WERI-Rb-1 (cell line): ENCODE measurements at regions not wholly inside any gene's neighbourhood (a gene's known extent, or its start where the extent isn't known, plus 50 kb on each side); places are given as distances from the start of the nearest gene placed in this dataset.
"Not testable (repeated sequence)": the region's sequence is repeated elsewhere in the genome, so short reads cannot be mapped to it uniquely, and the experiment has no call there.

Source experiments
- DNase-seq: peaks from one replicate; pipeline ENCODE4 v3.0.0-alpha.2; 2020
- H3K27ac ChIP-seq: fragments of 250-450 bp; sonication (Bioruptor Pico); 2 replicates; pipeline ENCODE4 v1.5.1; 2020; ENCODE audit warnings: mild to moderate bottlenecking, moderate library complexity
- H3K27me3 ChIP-seq: fragments of 250-450 bp; sonication (Bioruptor Pico); 2 replicates; pipeline ENCODE4 v1.5.1; 2021; ENCODE audit warnings: mild to moderate bottlenecking, low read depth, moderate library complexity; ENCODE audit not compliant: insufficient read depth, severe bottlenecking
- H3K36me3 ChIP-seq: fragments of 250-450 bp; sonication (Bioruptor Pico); 2 replicates; pipeline ENCODE4 v1.5.1; 2020; ENCODE audit warnings: mild to moderate bottlenecking, moderate library complexity
- H3K4me3 ChIP-seq: 2 replicates; pipeline ENCODE4 v1.5.1; 2011; ENCODE audit warnings: low read depth, mild to moderate bottlenecking, control low read depth, low read length
- H3K9me3 ChIP-seq: fragments of 250-450 bp; sonication (Bioruptor Pico); 2 replicates; pipeline ENCODE4 v1.5.1; 2021; ENCODE audit warnings: mild to moderate bottlenecking, moderate library complexity; ENCODE audit not compliant: severe bottlenecking
- CTCF ChIP-seq: IDR thresholded peaks from 2 replicates; pipeline ENCODE4 v1.5.1; 2011; ENCODE audit warnings: low read depth, mild to moderate bottlenecking, control low read depth, inconsistent platforms, low read length

- DNase-seq = no peak
- Histone ChIP-seq H3K4me3 (no peak overlapping the region), H3K36me3 (no peaks in the 10 kb centered on the region), H3K27me3 (no peaks in the 10 kb centered on the region), H3K27ac (no peak overlapping the region), H3K9me3 (no peaks in the 10 kb centered on the region)
- no peak for TF ChIP-seq CTCF
These were observed 74.0 kb upstream of the CLDN5 start for GRCh38 chr22:19598054-19598855.

- no peak overlapping the region for H3K27ac ChIP-seq
- TF ChIP-seq CTCF = no peak
- H3K9me3 ChIP-seq = no peaks in the 10 kb centered on the region
- no peaks in the 10 kb centered on the region for H3K27me3 ChIP-seq
- H3K4me3 ChIP-seq = no peak overlapping the region
- H3K36me3 ChIP-seq = no peaks in the 10 kb centered on the region
- no peak for DNase-seq
These were observed 74.8 kb upstream of the CLDN5 start for GRCh38 chr22:19599004-19599403.

GRCh38 chr22:19599626-19600243 lies 75.5 kb upstream of the CLDN5 start:
- Histone ChIP-seq H3K36me3 (no peaks in the 10 kb centered on the region), H3K27ac (no peak overlapping the region), H3K4me3 (no peak overlapping the region), H3K9me3 (no peaks in the 10 kb centered on the region), H3K27me3 (no peaks in the 10 kb centered on the region)
- no peak for DNase-seq
- TF ChIP-seq CTCF = no peak

- H3K36me3 ChIP-seq, H3K27me3 ChIP-seq, H3K4me3 ChIP-seq, DNase-seq, H3K9me3 ChIP-seq, H3K27ac ChIP-seq: not testable (repeated sequence)
These were observed 79.1 kb upstream of the CLDN5 start for GRCh38 chr22:19603346-19603745.

GRCh38 chr22:19603767-19604166 lies 79.6 kb upstream of the CLDN5 start:
- Histone ChIP-seq H3K36me3 (no peaks in the 10 kb centered on the region), H3K4me3 (no peak overlapping the region), H3K9me3 (no peaks in the 10 kb centered on the region), H3K27me3 (no peaks in the 10 kb centered on the region), H3K27ac (no peak overlapping the region)
- TF ChIP-seq CTCF = no peak
- no peak for DNase-seq

- Histone ChIP-seq H3K36me3 (no peaks in the 10 kb centered on the region), H3K27me3 (no peaks in the 10 kb centered on the region), H3K4me3 (no peak overlapping the region), H3K27ac (no peak overlapping the region), H3K9me3 (no peaks in the 10 kb centered on the region)
- TF ChIP-seq CTCF = no peak
- DNase-seq = no peak
These were observed 80.6 kb upstream of the CLDN5 start for GRCh38 chr22:19604711-19605268.
